ENCODE measurements at regions not wholly inside any gene's neighbourhood (a gene's known extent, or its start where the extent isn't known, plus 50 kb on each side); places are given as distances from the start of the nearest gene placed in this dataset.
A peak's percentile ranks its signal among the peaks of the same experiment; 100 is the strongest.

DNA sequence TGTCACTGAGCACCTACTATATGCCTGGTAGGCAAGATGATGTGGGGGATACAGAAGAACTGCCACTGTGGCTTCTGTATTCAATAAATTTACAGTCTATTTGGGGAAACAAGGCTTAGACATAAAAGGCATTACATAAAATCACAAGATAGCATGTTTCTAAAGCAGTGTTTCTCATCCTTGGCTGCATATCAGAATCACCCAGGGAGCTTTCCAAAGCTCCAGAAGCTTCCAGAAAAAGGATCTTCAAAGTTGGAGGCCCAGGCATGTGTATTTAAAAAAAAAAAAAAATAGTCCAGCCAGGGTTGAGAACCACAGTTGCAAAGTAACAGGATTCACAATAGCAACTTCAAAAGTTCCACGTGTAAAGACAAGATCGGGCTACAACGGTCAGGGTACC lies 112.4 kb upstream of the SPACA1 start:
- no peak for DNase-seq

DNA sequence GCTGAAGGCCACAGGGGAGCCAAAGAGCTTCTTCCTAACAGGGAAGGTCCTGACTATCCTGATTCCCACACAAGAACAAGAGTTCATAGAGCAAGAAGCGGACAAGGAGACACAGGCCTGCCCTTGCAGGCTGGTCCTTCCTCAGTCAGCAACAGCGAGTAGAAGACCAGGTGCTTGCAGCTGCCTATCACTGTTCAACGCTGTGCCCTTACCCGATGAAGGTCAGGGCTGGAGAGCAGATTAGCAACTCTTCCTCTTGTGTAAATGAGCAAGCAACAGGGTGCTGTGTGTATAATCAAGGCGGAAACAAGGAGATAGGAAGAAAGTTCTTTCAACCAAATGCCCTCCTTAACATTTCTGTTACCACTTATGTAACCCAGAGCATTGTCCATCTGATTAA lies 115.3 kb upstream of the SPACA1 start:
- no peak for DNase-seq

GRCh38 chr6:87929843-87930288 lies 117.8 kb upstream of the SPACA1 start:
- peak; percentile 20 for DNase-seq

- no peak for DNase-seq
Measured at GRCh38 chr6:87926687-87927086, 121.0 kb upstream of the SPACA1 start.

DNA sequence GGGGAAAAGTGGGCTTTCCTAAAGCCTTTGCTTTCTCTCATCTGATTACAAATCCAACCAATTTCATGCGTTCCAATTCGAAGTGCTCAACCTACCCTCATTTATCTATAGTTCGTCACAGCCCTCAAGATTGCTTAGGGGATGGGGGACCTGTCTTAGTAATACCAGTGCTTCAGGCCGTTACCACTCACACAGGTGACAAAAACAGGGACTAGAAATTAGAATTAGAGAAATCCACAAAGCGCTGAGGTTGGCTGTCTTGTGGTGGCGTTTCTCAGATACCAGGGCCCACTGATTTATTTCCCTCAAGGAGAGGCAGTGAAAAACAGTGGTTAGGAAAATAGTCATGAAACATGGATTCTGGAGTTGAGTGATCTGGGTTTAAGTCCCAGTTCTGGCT lies 121.6 kb upstream of the SPACA1 start:
- no peak for DNase-seq

GRCh38 chr6:87925373-87926060 lies 122.1 kb upstream of the SPACA1 start:
- DNase-seq = no peak

DNA sequence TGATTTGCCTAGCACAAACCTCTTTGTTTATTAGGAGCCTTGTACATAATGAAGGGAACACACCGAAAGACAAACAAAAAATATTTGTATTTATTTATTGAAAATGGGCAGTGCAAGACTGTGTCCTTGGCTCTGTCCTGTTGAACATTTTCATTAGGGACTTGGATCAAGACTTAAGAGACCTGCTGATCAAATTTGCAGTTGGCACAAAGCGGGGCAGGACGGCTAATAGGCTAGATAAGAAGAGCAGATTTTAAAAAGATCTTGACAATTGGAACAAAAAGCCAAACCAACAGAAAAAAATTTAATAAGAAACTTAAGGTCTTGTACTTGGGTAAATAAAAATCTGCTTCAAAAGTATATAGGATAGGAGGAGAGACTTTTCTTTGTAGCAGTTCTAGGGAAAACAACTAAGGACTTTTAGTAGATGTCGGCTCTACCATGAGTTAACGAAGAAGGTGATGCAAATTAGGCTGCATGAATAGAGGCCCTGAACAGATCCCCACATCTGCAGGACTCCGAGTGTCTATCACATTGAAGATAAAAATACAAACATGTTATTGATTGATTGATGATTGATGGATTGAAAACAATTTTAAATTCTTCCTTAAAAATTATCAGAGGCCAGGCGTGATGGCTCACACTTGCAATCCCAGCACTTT lies 124.1 kb upstream of the SPACA1 start:
- no peak for DNase-seq

- DNase-seq = no peak
Measured at GRCh38 chr6:87922947-87923330, 124.7 kb upstream of the SPACA1 start.

DNA sequence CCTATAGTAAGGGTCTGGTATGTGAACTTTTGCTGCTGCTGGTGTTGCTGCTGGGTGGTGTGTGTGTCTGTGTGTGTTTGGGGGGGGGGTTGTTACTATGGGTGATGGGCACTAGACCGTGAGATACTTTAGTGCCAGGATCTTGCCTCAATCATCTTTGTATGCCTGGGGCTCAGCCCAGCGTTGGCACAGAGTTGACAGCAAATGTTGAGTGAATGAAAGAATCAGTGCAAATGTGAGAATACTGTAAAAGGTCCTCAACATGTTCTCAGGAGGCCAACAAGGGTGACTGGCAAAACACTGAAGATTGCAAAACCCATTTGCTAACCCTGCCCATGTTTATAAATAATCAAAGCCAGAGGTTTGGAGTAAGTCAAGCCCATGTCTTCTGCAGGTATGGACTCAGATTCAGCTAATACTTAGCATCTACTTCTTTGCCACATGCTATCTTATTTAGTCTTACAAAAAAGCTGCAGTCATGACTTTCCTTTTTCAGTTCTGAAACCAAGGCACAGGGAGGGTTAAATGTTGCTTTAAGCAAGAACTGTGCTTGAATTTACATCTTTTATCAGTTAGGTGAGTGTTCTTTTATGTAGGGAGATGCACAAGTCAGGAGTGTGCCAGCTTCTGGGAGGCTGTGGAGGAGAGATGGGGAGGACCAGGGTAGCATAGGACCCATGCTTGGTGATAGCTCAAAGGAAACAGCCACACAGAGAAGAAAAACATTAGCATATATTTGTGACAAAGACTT lies 125.3 kb upstream of the SPACA1 start:
- DNase-seq = no peak

GRCh38 chr6:87921034-87921433 lies 126.6 kb upstream of the SPACA1 start:
- DNase-seq = no peak

DNA sequence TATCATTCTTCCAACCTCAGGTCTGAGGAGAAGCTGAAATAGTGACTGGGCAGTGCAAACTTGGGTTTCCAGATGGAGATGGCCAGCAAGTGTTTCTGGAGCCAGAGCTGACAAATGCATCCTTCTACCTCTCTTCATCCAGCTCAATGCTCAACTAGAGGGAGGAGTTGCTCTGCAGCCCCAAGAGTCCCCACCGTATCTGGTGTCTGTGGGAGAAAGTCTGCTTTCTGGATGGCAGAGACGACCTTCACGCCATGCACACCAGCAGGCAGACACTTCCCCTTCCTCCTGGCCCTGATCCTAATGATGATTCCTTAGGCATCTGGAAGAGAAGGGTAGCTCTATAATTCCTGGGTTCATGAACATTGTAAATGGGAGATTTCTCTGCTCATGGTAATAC lies 127.4 kb upstream of the SPACA1 start:
- DNase-seq = no peak

DNA sequence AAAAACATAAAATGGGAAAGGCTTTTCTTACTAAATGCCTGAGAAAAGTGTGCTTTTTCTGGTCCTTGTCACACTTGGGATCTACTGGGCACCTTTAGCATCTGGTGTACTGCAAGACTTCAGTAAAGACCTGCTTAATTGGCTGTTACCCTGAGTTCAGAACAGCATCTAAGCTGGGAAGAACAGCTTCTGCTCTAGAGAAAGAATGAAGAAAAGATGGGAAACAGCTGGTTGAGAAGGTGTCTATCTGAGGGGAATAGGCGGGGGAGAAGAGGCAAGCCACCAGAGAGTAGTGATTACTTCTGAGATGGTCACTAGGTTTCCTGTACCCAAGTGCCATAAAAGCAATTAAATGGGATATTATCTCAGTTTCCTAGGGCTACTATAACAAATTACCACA lies 128.2 kb upstream of the SPACA1 start:
- DNase-seq = no peak

DNA sequence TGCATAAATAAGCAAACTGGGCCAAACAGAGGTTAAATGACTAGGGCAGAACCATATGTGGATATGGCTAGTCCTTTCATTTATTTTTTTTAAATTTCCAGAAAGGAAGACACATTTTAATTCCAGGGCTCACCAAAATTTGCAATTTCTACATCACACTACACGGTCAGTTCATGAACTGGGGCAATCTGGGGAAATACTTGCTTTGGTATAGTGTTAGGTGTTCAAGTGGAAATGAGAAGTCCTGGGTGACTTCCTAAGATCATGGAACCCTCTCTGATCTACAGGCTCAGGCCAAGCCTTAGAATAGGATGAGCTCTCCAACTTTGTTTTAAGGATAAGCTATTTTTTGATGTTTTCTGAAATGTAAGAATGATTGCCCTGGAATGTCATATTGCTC lies 128.6 kb upstream of the SPACA1 start:
- DNase-seq = no peak

- DNase-seq = no peak
Measured at GRCh38 chr6:87918461-87918941, 129.1 kb upstream of the SPACA1 start.

- no peak for DNase-seq
Measured at GRCh38 chr6:87917886-87918285, 129.8 kb upstream of the SPACA1 start.

- DNase-seq = no peak
Measured at GRCh38 chr6:87916446-87916845, 131.2 kb upstream of the SPACA1 start.

- DNase-seq = no peak
Measured at GRCh38 chr6:87914637-87915395, 132.8 kb upstream of the SPACA1 start.

GRCh38 chr6:87913974-87914373 lies 133.7 kb upstream of the SPACA1 start:
- DNase-seq = no peak

- DNase-seq = no peak
Measured at GRCh38 chr6:87912102-87912501, 135.5 kb upstream of the SPACA1 start.

GRCh38 chr6:87909849-87910248 lies 137.8 kb upstream of the SPACA1 start:
- no peak for DNase-seq

- DNase-seq = no peak
Measured at GRCh38 chr6:87908978-87909811, 138.4 kb upstream of the SPACA1 start.

- DNase-seq = no peak
Measured at GRCh38 chr6:87907521-87907920, 140.1 kb upstream of the SPACA1 start.

All from effector CD8-positive, alpha-beta T cell (primary cell).